ENCODE measurements at regions not wholly inside any gene's neighbourhood (a gene's known extent, or its start where the extent isn't known, plus 50 kb on each side); places are given as distances from the start of the nearest gene placed in this dataset.

- DNase-seq (ENCODE audit: low read depth): no peak
These were observed 412.8 kb downstream of the DIPK2A start for GRCh38 chr3:144384241-144384979.

GRCh38 chr3:144390786-144391185 lies 419.2 kb downstream of the DIPK2A start:
- in situ Hi-C loops (cut with HindIII; ENCODE audit: low pct_unique_long_range_greater_than_20kb, low sequenced_read_pairs): no loop called here
- no peak for DNase-seq (ENCODE audit: low read depth)

More at GRCh38 chr3:144384241-144384979, 412.8 kb downstream of the DIPK2A start:
- in situ Hi-C loops (cut with HindIII; ENCODE audit: low pct_unique_long_range_greater_than_20kb, low sequenced_read_pairs): no loop called here

- in situ Hi-C loops (cut with HindIII; ENCODE audit: low pct_unique_long_range_greater_than_20kb, low sequenced_read_pairs): no loop called here
- DNase-seq (ENCODE audit: low read depth): no peak
These were observed 419.6 kb downstream of the DIPK2A start for GRCh38 chr3:144391236-144391635.

GRCh38 chr3:144394032-144394431 lies 422.4 kb downstream of the DIPK2A start:
- in situ Hi-C loops (cut with HindIII; ENCODE audit: low pct_unique_long_range_greater_than_20kb, low sequenced_read_pairs): no loop called here
- no peak for DNase-seq (ENCODE audit: low read depth)

- DNase-seq (ENCODE audit: low read depth): no peak
- in situ Hi-C loops (cut with HindIII; ENCODE audit: low pct_unique_long_range_greater_than_20kb, low sequenced_read_pairs): no loop called here
These were observed 430.8 kb downstream of the DIPK2A start for GRCh38 chr3:144402430-144402829.

GRCh38 chr3:144403040-144403457 lies 431.4 kb downstream of the DIPK2A start:
- no peak for DNase-seq (ENCODE audit: low read depth)
- in situ Hi-C loops (cut with HindIII; ENCODE audit: low pct_unique_long_range_greater_than_20kb, low sequenced_read_pairs): no loop called here

GRCh38 chr3:144407335-144407734 lies 435.7 kb downstream of the DIPK2A start:
- no peak for DNase-seq (ENCODE audit: low read depth)
- in situ Hi-C loops (cut with HindIII; ENCODE audit: low pct_unique_long_range_greater_than_20kb, low sequenced_read_pairs): no loop called here

- DNase-seq (ENCODE audit: low read depth): no peak
- in situ Hi-C loops (cut with HindIII; ENCODE audit: low pct_unique_long_range_greater_than_20kb, low sequenced_read_pairs): no loop called here
These were observed 437.7 kb downstream of the DIPK2A start for GRCh38 chr3:144409319-144409718.

- DNase-seq (ENCODE audit: low read depth): no peak
- in situ Hi-C loops (cut with HindIII; ENCODE audit: low pct_unique_long_range_greater_than_20kb, low sequenced_read_pairs): no loop called here
These were observed 441.4 kb downstream of the DIPK2A start for GRCh38 chr3:144413068-144413467.

GRCh38 chr3:144415492-144415891 lies 443.9 kb downstream of the DIPK2A start:
- in situ Hi-C loops (cut with HindIII; ENCODE audit: low pct_unique_long_range_greater_than_20kb, low sequenced_read_pairs): no loop called here
- DNase-seq (ENCODE audit: low read depth): no peak

- DNase-seq (ENCODE audit: low read depth): no peak
- in situ Hi-C loops (cut with HindIII; ENCODE audit: low pct_unique_long_range_greater_than_20kb, low sequenced_read_pairs): no loop called here
These were observed 453.0 kb downstream of the DIPK2A start for GRCh38 chr3:144424606-144425005.

- in situ Hi-C loops (cut with HindIII; ENCODE audit: low pct_unique_long_range_greater_than_20kb, low sequenced_read_pairs): no loop called here
These were observed 454.7 kb downstream of the DIPK2A start for GRCh38 chr3:144426366-144426765.

GRCh38 chr3:144426967-144427366 lies 455.3 kb downstream of the DIPK2A start:
- no peak for DNase-seq (ENCODE audit: low read depth)
- in situ Hi-C loops (cut with HindIII; ENCODE audit: low pct_unique_long_range_greater_than_20kb, low sequenced_read_pairs): no loop called here

More at GRCh38 chr3:144426366-144426765, 454.7 kb downstream of the DIPK2A start:
- DNase-seq (ENCODE audit: low read depth): no peak

GRCh38 chr3:144429719-144430121 lies 458.1 kb downstream of the DIPK2A start:
- in situ Hi-C loops (cut with HindIII; ENCODE audit: low pct_unique_long_range_greater_than_20kb, low sequenced_read_pairs): no loop called here
- no peak for DNase-seq (ENCODE audit: low read depth)

GRCh38 chr3:144431134-144431533 lies 459.5 kb downstream of the DIPK2A start:
- DNase-seq (ENCODE audit: low read depth): no peak
- in situ Hi-C loops (cut with HindIII; ENCODE audit: low pct_unique_long_range_greater_than_20kb, low sequenced_read_pairs): no loop called here

GRCh38 chr3:144433006-144433405 lies 461.4 kb downstream of the DIPK2A start:
- DNase-seq (ENCODE audit: low read depth): no peak
- in situ Hi-C loops (cut with HindIII; ENCODE audit: low pct_unique_long_range_greater_than_20kb, low sequenced_read_pairs): no loop called here

GRCh38 chr3:144437989-144438388 lies 466.4 kb downstream of the DIPK2A start:
- in situ Hi-C loops (cut with HindIII; ENCODE audit: low pct_unique_long_range_greater_than_20kb, low sequenced_read_pairs): no loop called here
- peak; percentile 12 for DNase-seq (ENCODE audit: low read depth)

- DNase-seq (ENCODE audit: low read depth): no peak
- in situ Hi-C loops (cut with HindIII; ENCODE audit: low pct_unique_long_range_greater_than_20kb, low sequenced_read_pairs): no loop called here
These were observed 472.4 kb downstream of the DIPK2A start for GRCh38 chr3:144444061-144444460.

- in situ Hi-C loops (cut with HindIII; ENCODE audit: low pct_unique_long_range_greater_than_20kb, low sequenced_read_pairs): no loop called here
- DNase-seq (ENCODE audit: low read depth): no peak
These were observed 472.9 kb downstream of the DIPK2A start for GRCh38 chr3:144444546-144444945.

- in situ Hi-C loops (cut with HindIII; ENCODE audit: low pct_unique_long_range_greater_than_20kb, low sequenced_read_pairs): no loop called here
- no peak for DNase-seq (ENCODE audit: low read depth)
These were observed 484.3 kb downstream of the DIPK2A start for GRCh38 chr3:144455841-144456440.

Data from Caki2 (cell line).